Ectodermal cell (in vitro differentiated cells): ENCODE measurements at regions not wholly inside any gene's neighbourhood (a gene's known extent, or its start where the extent isn't known, plus 50 kb on each side); places are given as distances from the start of the nearest gene placed in this dataset.

Experiments used
- H3K27ac ChIP-seq: 2 replicates; pipeline ENCODE4 v1.7.0; 2013; ENCODE audit warnings: mild to moderate bottlenecking, low read depth, low read length; ENCODE audit not compliant: insufficient read depth, poor library complexity, severe bottlenecking
- H3K27me3 ChIP-seq: 2 replicates; pipeline ENCODE4 v1.7.0; 2013; ENCODE audit warnings: mild to moderate bottlenecking, low read length; ENCODE audit not compliant: insufficient read depth, control insufficient read depth, poor library complexity, severe bottlenecking
- H3K36me3 ChIP-seq: one replicate; pipeline ENCODE4 v1.7.0; 2013; ENCODE audit warnings: low read length; ENCODE audit not compliant: control insufficient read depth, insufficient read depth
- H3K4me1 ChIP-seq: one replicate; pipeline ENCODE4 v1.7.0; 2013; ENCODE audit warnings: low read length; ENCODE audit not compliant: control insufficient read depth, insufficient read depth
- H3K4me3 ChIP-seq: 2 replicates; pipeline ENCODE4 v1.7.0; 2013; ENCODE audit warnings: low read depth, low read length, control low read depth; ENCODE audit not compliant: insufficient read depth
- H3K9me3 ChIP-seq: 2 replicates; pipeline ENCODE4 v1.7.0; 2013; ENCODE audit warnings: mild to moderate bottlenecking, low read length, moderate library complexity; ENCODE audit not compliant: control insufficient read depth
- WGBS, 2 experiments: methylation state at CpG; one replicate each; pipeline ENCODE4 v1.1.7; 2013; ENCODE audit warnings: missing lambda C conversion rate in 2 of 2; 5-methylcytosine and 5-hydroxymethylcytosine counted together

GRCh38 chr5:145682197-145682899 is 152.8 kb downstream of the PRELID2 start:
- no peaks in the 10 kb centered on the region for H3K36me3 ChIP-seq
- no peaks in the 10 kb centered on the region for H3K4me1 ChIP-seq
- H3K9me3 ChIP-seq = no peaks in the 10 kb centered on the region
- no peaks in the 10 kb centered on the region for H3K27me3 ChIP-seq
- H3K27ac ChIP-seq = no peak overlapping the region
- 93 to 96% methylated on average over 8 of the region's 8 CpGs for WGBS, 2 experiments
- no peak overlapping the region for H3K4me3 ChIP-seq

GRCh38 chr5:145681686-145682085 is 153.5 kb downstream of the PRELID2 start:
- Histone ChIP-seq H3K27me3 (no peaks in the 10 kb centered on the region), H3K36me3 (no peaks in the 10 kb centered on the region), H3K4me1 (no peaks in the 10 kb centered on the region), H3K4me3 (no peak overlapping the region), H3K9me3 (no peaks in the 10 kb centered on the region), H3K27ac (no peak overlapping the region)

GRCh38 chr5:145681216-145681615 is 153.9 kb downstream of the PRELID2 start:
- 90 to 100% methylated on average over 1 of the region's 1 CpG for WGBS, 2 experiments
- H3K27ac ChIP-seq = no peak overlapping the region
- no peaks in the 10 kb centered on the region for H3K27me3 ChIP-seq
- H3K4me3 ChIP-seq = no peak overlapping the region
- H3K36me3 ChIP-seq = no peaks in the 10 kb centered on the region
- no peaks in the 10 kb centered on the region for H3K9me3 ChIP-seq
- no peaks in the 10 kb centered on the region for H3K4me1 ChIP-seq

GRCh38 chr5:145680767-145681166 is 154.4 kb downstream of the PRELID2 start:
- H3K36me3 ChIP-seq = no peaks in the 10 kb centered on the region
- 90 to 94% methylated on average over 7 of the region's 7 CpGs for WGBS, 2 experiments
- no peaks in the 10 kb centered on the region for H3K9me3 ChIP-seq
- H3K4me3 ChIP-seq = no peak overlapping the region
- H3K27ac ChIP-seq = no peak overlapping the region
- no peaks in the 10 kb centered on the region for H3K27me3 ChIP-seq
- H3K4me1 ChIP-seq = no peaks in the 10 kb centered on the region

DNA sequence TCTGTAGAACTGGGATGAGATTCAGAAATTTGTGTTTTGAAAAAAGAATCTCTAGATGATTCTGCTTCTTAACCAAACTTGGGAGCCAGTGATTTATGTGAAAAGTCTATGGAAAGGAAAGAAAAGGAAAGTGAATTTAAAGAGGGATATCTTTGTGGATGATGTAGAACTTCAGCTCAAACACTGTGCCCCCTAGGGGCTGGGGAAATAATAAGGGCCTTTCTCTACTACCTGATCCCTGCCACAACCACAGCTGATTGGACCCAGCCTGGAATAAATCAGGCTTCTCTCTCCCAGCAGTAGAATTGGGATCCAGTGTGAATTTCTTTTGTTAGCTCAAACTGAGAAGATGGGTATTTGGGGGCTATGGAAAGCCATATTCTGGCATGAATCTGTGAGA is 155.0 kb downstream of the PRELID2 start:
- Histone ChIP-seq H3K4me1 (no peaks in the 10 kb centered on the region), H3K9me3 (no peaks in the 10 kb centered on the region), H3K27me3 (no peaks in the 10 kb centered on the region), H3K4me3 (no peak overlapping the region), H3K27ac (no peak overlapping the region), H3K36me3 (no peaks in the 10 kb centered on the region)

DNA sequence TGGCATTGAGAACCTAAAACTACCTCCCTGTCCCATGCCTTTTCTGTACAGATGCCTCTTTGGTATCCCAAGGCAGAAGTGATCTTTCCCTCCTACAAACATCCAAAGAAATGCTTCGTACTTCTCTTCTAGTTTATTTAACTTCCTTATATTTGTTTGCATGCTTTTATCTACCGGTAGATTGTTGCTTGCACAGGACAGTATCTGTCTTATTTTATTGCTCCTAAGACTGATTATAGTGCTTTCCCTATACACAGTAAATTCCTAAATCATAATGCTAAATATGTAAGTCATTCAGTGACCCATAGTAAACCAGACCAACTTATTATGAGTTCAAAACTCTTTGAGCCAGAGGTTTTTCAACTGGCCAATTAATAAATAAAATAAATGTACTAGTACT is 156.9 kb downstream of the PRELID2 start:
- no peaks in the 10 kb centered on the region for H3K36me3 ChIP-seq
- WGBS, 2 experiments = 89 to 96% methylated on average over 2 of the region's 2 CpGs
- H3K9me3 ChIP-seq = no peaks in the 10 kb centered on the region
- no peaks in the 10 kb centered on the region for H3K4me1 ChIP-seq
- H3K27ac ChIP-seq = no peak overlapping the region
- H3K4me3 ChIP-seq = no peak overlapping the region
- H3K27me3 ChIP-seq = no peaks in the 10 kb centered on the region

GRCh38 chr5:145673786-145674185 is 161.4 kb downstream of the PRELID2 start:
- Histone ChIP-seq H3K27me3 (no peaks in the 10 kb centered on the region), H3K27ac (no peak overlapping the region), H3K9me3 (no peaks in the 10 kb centered on the region), H3K36me3 (no peaks in the 10 kb centered on the region), H3K4me3 (no peak overlapping the region), H3K4me1 (no peaks in the 10 kb centered on the region)

DNA sequence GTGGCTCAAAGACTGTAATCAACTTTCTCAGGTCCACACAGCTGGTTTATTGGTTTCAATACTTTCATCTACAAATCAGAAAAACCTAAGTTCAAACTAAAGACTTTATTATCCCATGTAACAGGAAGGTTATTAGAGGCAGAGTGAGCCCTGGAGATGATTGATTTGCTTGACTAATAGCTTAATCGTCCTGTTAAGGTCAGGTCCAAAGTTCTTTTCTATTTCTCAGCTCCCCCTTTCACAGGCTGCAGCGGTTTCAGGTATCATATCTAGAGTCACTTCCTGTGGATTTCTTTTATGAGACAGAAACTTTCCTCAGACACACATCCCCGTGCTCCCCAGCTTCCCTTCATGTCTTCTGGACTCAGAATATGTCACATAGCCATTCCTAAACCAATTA is 166.4 kb downstream of the PRELID2 start:
- Histone ChIP-seq H3K27me3 (no peaks in the 10 kb centered on the region), H3K9me3 (no peaks in the 10 kb centered on the region), H3K27ac (no peak overlapping the region), H3K4me1 (no peaks in the 10 kb centered on the region), H3K36me3 (no peaks in the 10 kb centered on the region), H3K4me3 (no peak overlapping the region)
- WGBS, 2 experiments = 92 to 95% methylated on average over 2 to 3 of the region's 3 CpGs

DNA sequence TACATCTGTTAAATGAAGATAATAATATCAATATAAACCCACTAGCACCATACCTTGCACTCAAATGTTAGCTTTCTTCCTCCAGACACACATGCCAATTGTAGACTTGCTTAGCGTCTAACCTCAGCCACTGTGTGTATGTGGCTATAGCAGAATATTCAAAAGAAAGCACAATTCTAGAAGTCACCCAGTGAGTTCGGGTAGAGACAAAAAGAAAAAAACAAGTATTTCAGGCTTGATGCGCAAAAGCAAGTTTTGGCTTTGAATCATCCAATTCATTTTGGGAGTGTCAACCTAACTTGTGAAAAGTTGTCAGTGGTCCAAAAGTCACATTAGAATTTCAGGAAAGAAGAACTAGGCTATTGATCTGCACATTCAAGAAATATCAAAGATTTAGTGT is 167.4 kb downstream of the PRELID2 start:
- no peaks in the 10 kb centered on the region for H3K4me1 ChIP-seq
- H3K27ac ChIP-seq = no peak overlapping the region
- no peaks in the 10 kb centered on the region for H3K36me3 ChIP-seq
- H3K27me3 ChIP-seq = no peaks in the 10 kb centered on the region
- no peaks in the 10 kb centered on the region for H3K9me3 ChIP-seq
- no peak overlapping the region for H3K4me3 ChIP-seq
- 94 to 98% methylated on average over 3 of the region's 3 CpGs for WGBS, 2 experiments

DNA sequence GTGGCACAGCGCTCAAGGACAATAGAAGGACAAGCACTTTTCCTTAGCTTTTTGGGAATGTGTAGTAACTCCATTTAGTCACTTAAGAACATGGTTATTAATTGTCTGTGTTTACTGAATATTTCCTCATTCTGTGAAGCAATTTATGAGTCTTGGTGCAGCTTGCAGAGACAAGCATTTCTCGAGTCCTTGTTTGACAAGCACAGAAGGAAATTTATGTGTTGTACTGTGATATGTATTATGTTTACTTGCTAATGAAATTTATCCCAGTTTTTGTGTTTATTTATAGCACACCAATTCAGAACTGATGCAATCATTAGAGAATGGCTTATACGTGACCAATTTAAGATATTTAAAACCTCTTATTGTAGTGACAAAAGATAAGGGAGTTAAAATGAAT is 168.6 kb downstream of the PRELID2 start:
- H3K27me3 ChIP-seq = no peaks in the 10 kb centered on the region

More for the DNA sequence above, 168.6 kb downstream of the PRELID2 start:
- Histone ChIP-seq H3K9me3 (no peaks in the 10 kb centered on the region), H3K27ac (no peak overlapping the region), H3K4me3 (no peak overlapping the region), H3K4me1 (no peaks in the 10 kb centered on the region), H3K36me3 (no peaks in the 10 kb centered on the region)
- WGBS, 2 experiments = 95 to 100% methylated on average over 2 to 3 of the region's 3 CpGs
